ENCODE measurements at regions not wholly inside any gene's neighbourhood (a gene's known extent, or its start where the extent isn't known, plus 50 kb on each side); places are given as distances from the start of the nearest gene placed in this dataset.

- TF ChIP-seq CTCF (IDR thresholded peaks at IDR 0.05 in 2 of 3, conservative IDR thresholded peaks at IDR 0.05 in 1 of 3; ENCODE audit: borderline replicate concordance in 1 of 3, insufficient read depth in 1 of 3, low read depth in 2 of 3, low read length in 2 of 3) (no peak), SP1 (IDR thresholded peaks at IDR 0.05; ENCODE audit: low read depth) (no peak), POLR2A (IDR thresholded peaks at IDR 0.05; ENCODE audit: borderline replicate concordance, extremely low read depth, insufficient read depth, insufficient read length) (no peak)
These were observed 98.9 kb downstream of the HDGFL1 start for GRCh38 chr6:22668307-22668706.
